GM19468 (cell line): ENCODE measurements at regions not wholly inside any gene's neighbourhood (a gene's known extent, or its start where the extent isn't known, plus 50 kb on each side); places are given as distances from the start of the nearest gene placed in this dataset.

Source experiments
- ATAC-seq: cut with Tn5 transposase; IDR thresholded peaks from one replicate; pipeline ENCODE4 v1.9.1; 2021; ENCODE audit warnings: mild to moderate bottlenecking, moderate library complexity, moderate number of reproducible peaks; ENCODE audit not compliant: unreplicated experiment; ENCODE audit errors: extremely low read depth

GRCh38 chr2:217497843-217498377 is 504.9 kb downstream of the TNS1 start:
- ATAC-seq, result no peak

GRCh38 chr2:217494557-217494956 is 508.2 kb downstream of the TNS1 start:
- ATAC-seq, result no peak

DNA sequence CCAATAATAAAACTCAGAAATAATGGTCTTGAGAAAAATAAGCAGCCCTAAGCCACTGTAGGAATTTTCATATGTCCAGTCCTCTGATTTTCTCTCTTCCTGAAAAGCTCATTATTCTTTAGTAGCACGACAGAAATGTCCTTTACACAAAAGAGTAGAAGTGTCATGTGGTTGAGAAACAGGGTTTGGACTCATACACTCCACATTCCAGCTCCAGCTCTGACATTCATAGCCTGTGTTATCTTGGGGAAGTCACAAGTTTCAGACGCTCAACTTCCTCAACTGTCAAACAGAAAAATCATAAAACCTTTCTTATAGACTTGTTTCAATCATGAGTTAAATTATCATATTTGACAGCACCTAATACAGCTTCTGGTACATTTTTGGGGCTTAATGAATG is 511.5 kb downstream of the TNS1 start:
- no peak for ATAC-seq

DNA sequence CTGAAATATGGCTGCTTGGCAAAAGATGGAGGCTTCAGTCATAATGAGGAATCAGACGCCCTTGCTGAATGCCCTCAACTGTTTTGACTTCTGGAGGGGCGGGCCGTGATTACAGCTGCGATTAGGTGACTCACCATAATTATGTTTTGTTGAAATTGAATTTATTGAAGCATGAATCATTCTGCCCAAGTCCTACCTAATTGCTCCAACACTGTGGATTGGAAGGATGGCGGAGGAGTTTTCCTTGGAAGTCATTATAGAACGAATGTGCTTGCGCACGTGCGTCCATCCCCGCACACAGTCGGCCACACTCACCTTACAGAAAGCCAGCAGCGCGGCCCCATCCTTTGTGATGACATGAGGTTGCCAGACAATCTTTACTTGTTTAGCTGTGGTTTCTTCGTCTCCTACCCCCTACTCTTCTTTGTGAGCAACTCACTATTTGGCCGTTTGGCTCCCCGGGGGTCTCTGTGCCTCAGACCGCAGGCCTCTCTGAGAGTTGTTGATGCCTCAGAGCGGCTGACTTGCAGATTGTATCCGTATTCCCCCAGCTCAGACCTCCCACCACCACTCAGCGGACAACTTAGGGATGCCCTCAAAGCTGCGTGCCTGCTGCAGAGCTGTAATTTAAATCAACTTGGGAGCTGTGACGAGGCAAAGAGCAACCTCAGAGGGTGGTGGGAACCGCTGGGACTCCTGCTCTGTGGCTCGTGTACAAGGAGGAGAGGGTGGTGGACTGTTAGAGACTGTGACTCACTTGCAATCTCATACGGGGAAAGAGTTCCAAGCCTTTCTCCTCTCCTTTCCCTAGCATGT is 513.4 kb downstream of the TNS1 start:
- no peak for ATAC-seq

- ATAC-seq, result no peak
Observed at GRCh38 chr2:217484046-217484445, 518.7 kb downstream of the TNS1 start.

- no peak for ATAC-seq
Observed at GRCh38 chr2:217482056-217482710, 520.6 kb downstream of the TNS1 start.

- ATAC-seq, result no peak
Observed at GRCh38 chr2:217481577-217481976, 521.2 kb downstream of the TNS1 start.

- ATAC-seq, result no peak
Observed at GRCh38 chr2:217479566-217479965, 523.2 kb downstream of the TNS1 start.

- ATAC-seq, result no peak
Observed at GRCh38 chr2:217478831-217479455, 523.9 kb downstream of the TNS1 start.

GRCh38 chr2:217477583-217477982 is 525.2 kb downstream of the TNS1 start:
- ATAC-seq, result no peak

DNA sequence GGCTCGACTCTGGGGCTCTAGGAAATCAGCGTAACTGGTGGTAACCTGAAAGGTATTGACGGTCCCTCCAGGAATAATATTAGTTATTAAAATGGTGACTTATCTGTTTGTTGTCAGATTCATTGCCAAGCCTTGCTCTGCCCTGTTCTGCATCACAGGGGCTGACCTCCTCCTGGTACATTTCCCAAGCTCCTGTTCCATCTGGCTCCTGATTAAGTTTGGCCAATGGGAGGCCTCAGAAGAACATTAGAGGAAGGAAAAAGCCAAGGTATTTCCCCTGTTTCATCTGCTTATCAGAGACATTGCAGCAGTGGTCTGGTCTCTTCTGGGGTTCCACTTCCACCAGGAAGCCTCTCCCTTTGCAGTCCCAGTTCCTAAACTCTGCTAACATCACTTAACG is 527.0 kb downstream of the TNS1 start:
- no peak for ATAC-seq

- no peak for ATAC-seq
Observed at GRCh38 chr2:217475101-217475500, 527.7 kb downstream of the TNS1 start.

DNA sequence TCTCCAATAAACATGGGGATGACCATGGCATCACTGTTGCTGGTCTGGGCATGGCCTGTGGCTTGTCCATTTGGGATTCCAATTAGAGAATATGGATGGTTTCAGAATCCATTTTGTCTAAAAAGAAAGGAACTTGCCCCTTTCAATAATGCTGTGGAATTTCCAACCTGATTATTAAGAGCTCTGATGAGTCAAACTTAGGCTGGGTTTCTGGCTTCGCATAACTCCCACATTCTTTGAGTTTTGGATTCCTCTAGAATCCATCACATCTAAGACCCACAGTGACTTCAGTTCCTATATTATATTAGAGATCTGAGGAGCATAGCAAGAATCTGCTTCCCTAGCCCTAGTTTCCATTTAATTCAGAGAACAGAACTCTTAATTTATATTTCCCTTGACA is 531.5 kb downstream of the TNS1 start:
- ATAC-seq, result no peak

- ATAC-seq, result no peak
Observed at GRCh38 chr2:217469203-217469810, 533.5 kb downstream of the TNS1 start.

- ATAC-seq, result no peak
Observed at GRCh38 chr2:217468042-217468830, 534.6 kb downstream of the TNS1 start.

DNA sequence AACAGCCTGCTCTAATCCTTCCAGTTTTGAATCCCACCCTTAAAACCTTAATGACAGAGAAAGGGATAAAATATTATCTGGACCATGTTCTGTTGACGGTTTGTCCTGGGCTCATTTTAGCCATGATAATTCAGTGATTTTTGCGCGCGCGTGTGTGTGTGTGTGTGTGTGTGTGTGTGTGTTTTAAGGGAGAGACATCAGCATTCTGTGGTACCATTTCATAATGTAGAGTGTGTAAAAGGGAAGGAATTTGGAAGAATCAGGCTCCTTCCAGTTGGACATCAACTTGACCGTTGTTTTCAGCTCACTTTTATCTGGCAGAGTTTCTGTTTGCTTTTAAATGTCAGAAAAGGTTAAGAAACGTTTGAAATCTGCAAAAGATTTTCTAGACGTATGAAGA is 535.5 kb downstream of the TNS1 start:
- ATAC-seq, result no peak

DNA sequence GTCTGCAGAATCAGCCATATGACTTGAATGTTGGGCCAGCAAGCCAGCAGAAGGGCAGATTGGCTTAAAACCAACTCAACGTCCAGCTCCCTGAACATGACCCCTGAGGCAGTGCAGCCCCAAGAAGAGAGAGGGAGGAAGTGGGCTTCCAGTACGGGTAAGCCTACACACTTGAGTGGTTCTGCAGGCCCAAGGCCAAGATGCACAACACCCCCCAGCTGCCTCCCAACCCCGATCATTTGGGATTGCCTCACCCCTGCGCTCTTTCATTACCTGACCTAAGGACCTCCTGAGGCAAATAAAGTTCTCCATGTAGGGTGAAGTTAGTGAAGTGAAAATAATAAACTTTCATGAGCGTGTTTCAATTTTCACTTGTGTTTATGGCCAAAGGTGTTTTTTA is 536.0 kb downstream of the TNS1 start:
- ATAC-seq, result no peak

- no peak for ATAC-seq
Observed at GRCh38 chr2:217466104-217466503, 536.7 kb downstream of the TNS1 start.

DNA sequence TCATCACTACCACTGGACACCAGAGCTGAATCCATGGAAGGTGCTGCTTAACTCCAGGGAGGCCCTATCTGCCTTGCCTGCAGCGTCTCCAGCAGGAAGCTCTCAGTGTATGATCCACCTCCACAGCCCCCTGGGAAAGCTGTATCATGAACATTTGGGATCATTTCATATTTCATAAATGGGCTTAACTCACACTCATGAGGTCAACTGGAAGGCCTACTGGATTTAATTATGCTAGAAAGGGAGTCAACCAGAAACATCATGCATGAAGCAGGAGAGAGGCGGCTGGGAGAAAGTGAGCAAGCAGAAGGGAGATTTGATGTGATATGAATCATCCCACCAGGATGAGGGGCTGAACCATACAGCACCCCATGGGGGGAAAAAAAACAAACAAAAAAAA is 537.7 kb downstream of the TNS1 start:
- ATAC-seq, result no peak
